ENCODE measurements at regions not wholly inside any gene's neighbourhood (a gene's known extent, or its start where the extent isn't known, plus 50 kb on each side); places are given as distances from the start of the nearest gene placed in this dataset.

GRCh38 chr13:48829536-48829935, 146.2 kb upstream of the FNDC3A start:
- TF ChIP-seq CTCF (IDR thresholded peaks at IDR 0.05) (no peak), POLR2A (IDR thresholded peaks at IDR 0.05) (no peak)

Data from sigmoid colon (tissue), 3 donors.